ENCODE measurements at regions not wholly inside any gene's neighbourhood (a gene's known extent, or its start where the extent isn't known, plus 50 kb on each side); places are given as distances from the start of the nearest gene placed in this dataset.
A peak's percentile ranks its signal among the peaks of the same experiment; 100 is the strongest.

GRCh38 chr16:26985100-26986065 lies 81.3 kb upstream of the C16orf82 start (continued):
- peak in 2 of 3 experiments; percentile 49 to 67 for TF ChIP-seq YY1 (IDR thresholded peaks at IDR 0.05; ENCODE audit: borderline replicate concordance in 1 of 3, control insufficient read depth in 1 of 3, extremely low read depth in 1 of 3, insufficient read depth in 3 of 3, insufficient read length in 1 of 3, insufficient replicate concordance in 2 of 3, low read depth in 1 of 3, low read length in 2 of 3)
- no peak for TF ChIP-seq ASH1L (IDR thresholded peaks at IDR 0.05; ENCODE audit: borderline replicate concordance, low read depth, partially characterized antibody)
- TF ChIP-seq IRF1 (CRISPR knock-in tag; IDR thresholded peaks at IDR 0.05; ENCODE audit: borderline replicate concordance): no peak
- no peak; the same call in 1 of the 2 replicates for TF ChIP-seq TSHZ1 (CRISPR knock-in tag; IDR thresholded peaks at IDR 0.05)
- TF ChIP-seq ZKSCAN1 (IDR thresholded peaks at IDR 0.05; ENCODE audit: low read depth, low read length): no peak
- TF ChIP-seq CREB3 (tag; conservative IDR thresholded peaks at IDR 0.05; ENCODE audit: low read depth): peak; percentile 83; the same call in 1 of the 2 replicates
- no peak for TF ChIP-seq E4F1 (CRISPR knock-in tag; IDR thresholded peaks at IDR 0.05; ENCODE audit: borderline replicate concordance)
- no peak for TF ChIP-seq NONO (IDR thresholded peaks at IDR 0.05; ENCODE audit: low read depth in 2 of 2, low read length in 1 of 2)
- TF ChIP-seq ZBTB8A (IDR thresholded peaks at IDR 0.05; ENCODE audit: partially characterized antibody): no peak
- TF ChIP-seq HINFP (tag; conservative IDR thresholded peaks at IDR 0.05; ENCODE audit: low read depth): peak; percentile 57; the same call in 1 of the 2 replicates
- no peak for TF ChIP-seq KLF13 (tag; IDR thresholded peaks at IDR 0.05; ENCODE audit: borderline replicate concordance, low read depth)
- TF ChIP-seq POLR3A (IDR thresholded peaks at IDR 0.05; ENCODE audit: borderline replicate concordance, extremely low read depth, insufficient read depth, insufficient read length): no peak
- TF ChIP-seq PTBP1 (IDR thresholded peaks at IDR 0.05; ENCODE audit: low read depth, low read length): no peak
